ENCODE measurements at regions not wholly inside any gene's neighbourhood (a gene's known extent, or its start where the extent isn't known, plus 50 kb on each side); places are given as distances from the start of the nearest gene placed in this dataset.

DNA sequence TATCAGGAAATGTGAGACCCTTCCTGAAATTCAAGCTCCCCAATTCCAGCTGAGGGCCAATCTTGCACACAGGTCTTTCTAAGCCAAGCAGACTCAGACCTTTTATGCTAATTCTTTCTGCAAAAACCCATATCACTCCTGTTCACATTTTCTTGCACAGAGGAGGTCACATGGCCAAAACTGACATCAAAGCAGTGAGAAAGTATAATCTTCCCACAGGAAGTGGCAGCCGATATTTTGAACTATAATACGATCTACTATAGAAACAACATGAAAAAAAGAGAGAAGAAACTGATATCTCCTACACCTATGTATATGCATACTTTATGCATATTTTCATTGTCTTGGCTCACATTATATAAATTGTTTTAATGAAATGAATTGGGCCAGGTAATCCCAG, 132.9 kb upstream of the SSTR1 start:
- Mint-ChIP-seq H3K27me3 (no peaks in the 10 kb centered on the region), H3K4me1 (ENCODE audit: unreplicated experiment) (peaks cover 7% of the 10 kb centered on the region), H3K27ac (no peak overlapping the region), H3K9me3 (no peaks in the 10 kb centered on the region), H3K4me3 (no peak overlapping the region), H3K36me3 (no peaks in the 10 kb centered on the region)
- no peak for DNase-seq (ENCODE audit: extremely low spot score, unreplicated experiment)
- TF ChIP-seq, protein P1, sequence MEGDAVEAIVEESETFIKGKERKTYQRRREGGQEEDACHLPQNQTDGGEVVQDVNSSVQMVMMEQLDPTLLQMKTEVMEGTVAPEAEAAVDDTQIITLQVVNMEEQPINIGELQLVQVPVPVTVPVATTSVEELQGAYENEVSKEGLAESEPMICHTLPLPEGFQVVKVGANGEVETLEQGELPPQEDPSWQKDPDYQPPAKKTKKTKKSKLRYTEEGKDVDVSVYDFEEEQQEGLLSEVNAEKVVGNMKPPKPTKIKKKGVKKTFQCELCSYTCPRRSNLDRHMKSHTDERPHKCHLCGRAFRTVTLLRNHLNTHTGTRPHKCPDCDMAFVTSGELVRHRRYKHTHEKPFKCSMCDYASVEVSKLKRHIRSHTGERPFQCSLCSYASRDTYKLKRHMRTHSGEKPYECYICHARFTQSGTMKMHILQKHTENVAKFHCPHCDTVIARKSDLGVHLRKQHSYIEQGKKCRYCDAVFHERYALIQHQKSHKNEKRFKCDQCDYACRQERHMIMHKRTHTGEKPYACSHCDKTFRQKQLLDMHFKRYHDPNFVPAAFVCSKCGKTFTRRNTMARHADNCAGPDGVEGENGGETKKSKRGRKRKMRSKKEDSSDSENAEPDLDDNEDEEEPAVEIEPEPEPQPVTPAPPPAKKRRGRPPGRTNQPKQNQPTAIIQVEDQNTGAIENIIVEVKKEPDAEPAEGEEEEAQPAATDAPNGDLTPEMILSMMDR (conservative IDR thresholded peaks at IDR 0.05): no peak

DNA sequence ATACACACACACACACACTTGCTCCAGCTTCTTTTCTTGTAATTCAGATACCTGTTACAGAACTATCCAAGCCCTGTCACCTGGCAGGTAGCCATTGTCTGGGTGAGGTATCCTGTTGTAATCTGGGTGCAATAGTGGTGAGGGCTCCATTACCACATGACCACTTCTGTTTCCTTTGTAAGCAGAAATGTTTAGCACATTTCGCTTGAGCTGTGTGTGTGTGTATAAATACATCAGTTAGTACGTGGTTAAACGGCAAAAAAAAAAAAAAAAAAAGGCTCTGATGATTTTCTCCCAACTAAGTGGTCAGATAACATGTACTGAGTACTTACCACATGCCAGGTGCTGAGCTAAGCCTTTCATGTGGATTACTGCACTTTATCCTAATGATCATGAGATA, 129.3 kb upstream of the SSTR1 start:
- no peaks in the 10 kb centered on the region for H3K9me3 Mint-ChIP-seq
- no peak for DNase-seq (ENCODE audit: extremely low spot score, unreplicated experiment)
- TF ChIP-seq, protein P1 (conservative IDR thresholded peaks at IDR 0.05): no peak
- H3K36me3 Mint-ChIP-seq: no peaks in the 10 kb centered on the region
- H3K27me3 Mint-ChIP-seq: no peaks in the 10 kb centered on the region
- no peak overlapping the region for H3K27ac Mint-ChIP-seq
- no peak overlapping the region for H3K4me3 Mint-ChIP-seq
- peaks cover 7% of the 10 kb centered on the region for H3K4me1 Mint-ChIP-seq (ENCODE audit: unreplicated experiment)

DNA sequence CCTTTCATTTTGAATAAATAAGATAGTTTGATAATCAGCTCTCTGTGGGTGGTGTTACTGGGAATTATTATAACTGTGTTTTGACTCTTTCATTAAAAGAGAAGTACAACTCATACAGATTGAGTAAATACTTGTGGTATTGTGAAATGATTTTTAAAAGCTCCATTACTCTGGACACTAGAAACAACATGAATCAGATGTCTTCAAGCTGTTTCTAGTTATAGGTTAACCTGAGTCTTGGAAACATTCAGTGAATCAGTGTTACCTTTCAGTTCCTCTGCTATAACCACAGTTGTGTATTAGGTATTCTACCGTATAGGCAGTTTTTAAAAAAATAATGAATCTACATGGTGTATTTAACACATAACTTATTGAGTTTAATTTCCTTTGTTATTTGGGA, 128.4 kb upstream of the SSTR1 start:
- DNase-seq (ENCODE audit: extremely low spot score, unreplicated experiment): no peak
- no peaks in the 10 kb centered on the region for H3K27me3 Mint-ChIP-seq
- no peaks in the 10 kb centered on the region for H3K36me3 Mint-ChIP-seq
- H3K4me1 Mint-ChIP-seq (ENCODE audit: unreplicated experiment): peaks cover 7% of the 10 kb centered on the region
- no peak overlapping the region for H3K27ac Mint-ChIP-seq
- no peaks in the 10 kb centered on the region for H3K9me3 Mint-ChIP-seq
- TF ChIP-seq, protein P1 (conservative IDR thresholded peaks at IDR 0.05): no peak
- no peak overlapping the region for H3K4me3 Mint-ChIP-seq

DNA sequence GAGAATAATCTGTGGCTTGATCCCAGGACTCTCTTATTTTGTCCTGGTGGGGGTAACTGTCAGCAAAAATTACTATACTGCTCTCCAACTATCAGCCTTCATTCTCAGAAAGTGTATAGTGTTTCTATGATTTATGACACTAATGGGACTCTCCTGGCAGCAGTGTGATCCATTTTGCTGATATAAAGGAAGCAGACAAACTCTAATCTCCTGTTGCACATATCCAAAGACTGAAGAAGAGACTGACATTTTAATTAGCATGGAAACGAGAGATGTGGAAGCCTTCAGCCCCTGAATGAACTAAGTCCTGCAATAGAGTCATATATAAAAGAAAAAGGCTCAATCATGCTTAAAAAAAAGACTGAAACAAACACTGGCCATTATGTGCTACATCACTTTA, 127.8 kb upstream of the SSTR1 start:
- DNase-seq (ENCODE audit: extremely low spot score, unreplicated experiment): no peak
- Mint-ChIP-seq H3K9me3 (no peaks in the 10 kb centered on the region), H3K27me3 (no peaks in the 10 kb centered on the region), H3K36me3 (no peaks in the 10 kb centered on the region), H3K27ac (no peak overlapping the region), H3K4me3 (no peak overlapping the region), H3K4me1 (ENCODE audit: unreplicated experiment) (peaks cover 7% of the 10 kb centered on the region)
- TF ChIP-seq, protein P1 (conservative IDR thresholded peaks at IDR 0.05): no peak

DNA sequence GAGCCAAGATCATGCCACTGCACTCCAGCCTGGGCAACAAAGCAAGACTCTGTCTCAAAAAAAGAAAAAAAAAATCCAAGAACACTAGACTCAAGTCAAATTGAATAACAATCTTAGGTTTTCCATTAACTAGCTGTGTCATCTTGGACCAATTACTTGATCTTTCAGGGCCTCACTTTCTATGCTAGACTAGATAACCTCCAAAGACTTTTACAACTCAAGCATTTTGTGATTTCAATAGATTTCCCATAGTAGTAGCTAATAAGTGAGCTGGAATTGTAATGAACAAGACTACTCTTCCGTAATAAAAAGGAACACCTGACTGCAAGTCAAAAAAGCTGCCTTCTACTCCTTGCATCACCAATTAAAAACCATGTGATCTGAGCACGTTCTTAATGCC, 127.0 kb upstream of the SSTR1 start:
- TF ChIP-seq, protein P1 (conservative IDR thresholded peaks at IDR 0.05): no peak
- Mint-ChIP-seq H3K36me3 (no peaks in the 10 kb centered on the region), H3K27ac (no peak overlapping the region), H3K4me1 (ENCODE audit: unreplicated experiment) (peaks cover 7% of the 10 kb centered on the region), H3K9me3 (no peaks in the 10 kb centered on the region), H3K27me3 (no peaks in the 10 kb centered on the region), H3K4me3 (no peak overlapping the region)
- no peak for DNase-seq (ENCODE audit: extremely low spot score, unreplicated experiment)

DNA sequence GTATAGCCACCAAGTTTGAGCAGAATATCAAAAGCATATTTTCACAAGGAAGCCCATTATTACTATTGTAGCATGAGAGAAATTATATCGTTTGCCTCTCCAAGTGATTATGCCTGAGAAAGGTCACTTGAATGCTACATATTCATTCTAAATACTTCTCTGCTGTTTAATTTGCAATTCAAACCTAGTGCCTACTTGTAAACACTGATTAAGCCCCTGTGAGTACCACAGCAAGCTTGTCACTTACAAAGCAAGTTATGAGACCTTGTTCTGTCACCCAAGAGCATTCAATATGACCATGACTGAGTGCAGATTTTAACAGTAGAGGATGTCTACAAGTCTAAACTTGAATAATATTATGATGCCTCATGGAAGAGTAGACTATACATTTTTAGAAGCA, 124.7 kb upstream of the SSTR1 start:
- TF ChIP-seq, protein P1 (conservative IDR thresholded peaks at IDR 0.05): no peak
- no peak for DNase-seq (ENCODE audit: extremely low spot score, unreplicated experiment)
- Mint-ChIP-seq H3K27ac (no peak overlapping the region), H3K9me3 (no peaks in the 10 kb centered on the region), H3K36me3 (no peaks in the 10 kb centered on the region), H3K4me3 (no peak overlapping the region), H3K27me3 (no peaks in the 10 kb centered on the region), H3K4me1 (ENCODE audit: unreplicated experiment) (peaks cover 4% of the 10 kb centered on the region)

All from type B pancreatic cell (in vitro differentiated cells).